ENCODE measurements at regions not wholly inside any gene's neighbourhood (a gene's known extent, or its start where the extent isn't known, plus 50 kb on each side); places are given as distances from the start of the nearest gene placed in this dataset.
A peak's percentile ranks its signal among the peaks of the same experiment; 100 is the strongest.
"Not testable (repeated sequence)": the region's sequence is repeated elsewhere in the genome, so short reads cannot be mapped to it uniquely, and the experiment has no call there.

DNA sequence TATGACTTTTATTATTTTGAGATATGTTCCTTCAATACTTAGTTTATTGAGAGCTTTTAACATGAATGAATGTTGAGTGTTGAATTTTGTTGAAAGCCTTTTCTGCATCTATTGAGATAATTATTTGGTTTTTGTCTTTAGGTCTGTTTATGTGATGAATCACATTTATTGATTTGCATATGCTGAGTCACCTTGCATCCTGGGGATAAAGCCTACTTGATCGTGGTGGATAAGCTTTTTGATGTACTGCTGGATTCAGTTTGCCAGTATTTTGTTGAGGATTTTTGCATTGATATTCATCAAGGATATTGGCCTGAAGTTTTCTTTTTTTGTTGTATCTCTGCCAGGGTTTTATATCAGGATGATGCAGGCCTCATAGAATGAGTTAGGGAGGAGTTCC is 106.5 kb upstream of the DAZL start:
- DNase-seq = not testable (repeated sequence)

DNA sequence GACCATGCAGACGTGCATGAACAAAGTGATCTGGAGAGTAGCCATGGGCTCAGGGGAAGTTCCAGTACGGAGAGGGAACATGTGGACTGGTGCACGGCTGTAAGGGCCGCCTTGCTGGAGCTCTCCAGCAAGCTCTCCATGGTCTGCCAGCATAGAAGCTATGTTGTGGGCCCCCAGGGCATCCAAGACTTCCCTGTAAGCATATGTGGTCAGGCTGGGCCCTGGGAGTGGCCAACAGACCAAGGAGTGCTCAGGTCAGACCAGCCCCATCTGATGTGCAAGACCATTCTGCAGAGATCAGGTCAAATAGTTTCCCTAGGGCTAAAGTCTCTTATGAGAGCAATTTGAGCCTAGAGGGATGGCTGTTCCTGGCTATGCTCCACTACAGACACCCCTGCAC is 110.1 kb upstream of the DAZL start:
- no peak for DNase-seq

DNA sequence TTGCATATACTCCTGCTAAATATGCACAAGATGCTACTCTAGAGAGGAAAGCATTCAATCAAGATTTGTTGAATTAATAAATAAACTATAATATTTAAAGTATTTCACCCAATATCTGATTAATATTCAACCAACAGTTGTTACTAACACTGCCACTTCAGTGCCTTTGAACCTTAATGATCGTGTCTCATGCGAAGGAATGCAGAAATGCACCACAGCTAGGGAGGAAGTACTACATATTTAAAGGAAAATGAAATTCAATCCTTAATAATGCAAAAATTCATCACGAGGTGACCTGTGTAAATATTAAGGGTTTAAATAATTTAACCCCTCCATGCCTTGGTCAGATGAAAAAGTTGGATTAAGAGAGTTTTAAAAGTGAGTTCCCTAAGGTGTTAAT is 114.2 kb upstream of the DAZL start:
- DNase-seq = no peak

- no peak for DNase-seq
Measured at GRCh38 chr3:16720367-16720940, 115.2 kb upstream of the DAZL start.

- no peak for DNase-seq
Measured at GRCh38 chr3:16721494-16721893, 116.3 kb upstream of the DAZL start.

DNA sequence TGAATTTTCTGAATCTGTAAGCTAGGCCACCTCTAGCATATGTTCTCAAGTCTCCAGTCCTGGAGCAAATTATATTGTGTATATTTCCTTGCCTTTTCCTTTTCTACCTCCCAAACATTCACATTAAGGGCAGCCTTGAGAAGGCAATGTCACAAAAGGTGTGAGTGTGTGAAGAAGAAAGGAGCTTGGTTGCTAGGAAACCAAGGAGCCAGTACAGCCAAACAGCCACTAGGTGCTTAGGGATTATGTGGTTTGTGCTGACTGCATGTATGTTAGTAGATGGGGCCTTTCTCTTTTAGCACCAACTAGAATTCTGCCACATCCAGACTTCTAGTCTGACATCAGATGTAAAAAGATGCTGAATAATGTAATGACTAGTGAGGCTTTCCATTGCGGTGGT is 118.8 kb upstream of the DAZL start:
- DNase-seq = no peak

GRCh38 chr3:16724487-16724886 is 119.3 kb upstream of the DAZL start:
- no peak for DNase-seq

DNA sequence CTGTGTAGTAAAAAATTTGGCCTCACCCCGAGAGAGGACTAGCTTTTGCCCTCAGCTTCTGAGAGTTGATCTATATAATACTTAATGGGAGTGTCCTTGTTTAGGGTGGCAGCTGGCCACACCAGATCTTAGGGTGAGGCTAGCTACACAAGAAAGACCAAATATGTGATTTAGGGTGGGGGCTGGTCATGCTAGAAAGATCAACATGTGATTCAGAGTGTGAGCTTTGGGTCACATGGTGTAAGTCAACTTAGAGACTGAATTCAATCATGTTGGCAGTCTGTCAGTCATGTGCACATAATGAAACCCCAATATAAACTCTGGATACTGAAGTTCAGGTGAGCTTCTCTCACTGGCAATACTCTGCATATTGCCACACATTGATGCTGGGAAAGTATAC is 120.7 kb upstream of the DAZL start:
- DNase-seq = no peak

- no peak for DNase-seq
Measured at GRCh38 chr3:16728770-16729745, 123.8 kb upstream of the DAZL start.

- DNase-seq = no peak
Measured at GRCh38 chr3:16738451-16738850, 133.2 kb upstream of the DAZL start.

- no peak for DNase-seq
Measured at GRCh38 chr3:16739541-16740105, 134.4 kb upstream of the DAZL start.

DNA sequence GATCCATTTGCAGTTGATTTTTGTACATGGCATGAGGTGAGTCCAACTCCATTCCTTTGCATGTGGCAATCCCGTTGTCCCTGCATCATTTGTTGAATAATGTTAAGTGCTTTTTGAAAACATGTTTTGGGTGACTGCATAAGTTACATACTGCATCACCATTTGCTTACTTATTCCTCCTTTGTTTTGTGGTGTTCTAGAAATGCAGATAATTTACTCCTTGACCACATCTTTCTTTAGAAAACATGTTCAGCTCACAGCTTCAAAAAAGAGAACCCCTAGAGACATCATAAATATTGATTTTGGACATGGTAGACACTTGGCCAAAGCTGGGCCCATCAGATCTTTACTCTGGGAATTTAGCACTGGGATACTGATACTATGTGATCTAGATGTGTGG is 135.3 kb upstream of the DAZL start:
- DNase-seq = no peak

DNA sequence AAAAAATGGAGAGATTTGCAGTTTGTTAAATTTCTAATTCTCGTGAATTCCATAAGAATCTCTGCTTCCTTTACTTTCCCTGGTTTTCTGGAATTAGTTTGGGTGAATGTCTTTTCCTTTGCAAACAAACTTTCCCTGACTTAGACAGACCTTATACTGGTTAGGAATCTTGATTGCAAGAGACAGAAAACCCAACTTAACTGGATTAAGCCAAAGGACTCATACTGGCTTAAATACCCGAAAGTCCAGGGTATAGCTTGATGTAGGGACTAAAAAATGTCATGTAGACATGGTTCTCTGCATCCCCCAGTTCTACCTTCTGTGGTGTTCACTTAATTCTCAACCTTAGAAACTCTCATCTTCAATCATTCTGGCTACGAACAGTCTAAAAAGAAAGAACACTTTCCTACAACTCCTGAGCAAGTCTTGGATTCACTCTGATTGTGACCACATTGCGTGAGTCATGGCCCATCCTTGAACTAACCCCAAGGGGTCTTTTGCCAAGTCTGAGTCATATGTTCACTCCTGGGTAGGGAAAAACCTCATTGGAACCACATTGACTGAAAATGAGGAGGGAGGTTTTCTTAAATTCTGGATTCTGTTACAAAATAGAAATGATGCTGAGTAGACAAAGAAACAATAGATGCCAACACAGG is 136.0 kb upstream of the DAZL start:
- peak; percentile 26 for DNase-seq

GRCh38 chr3:16741890-16742289 is 136.7 kb upstream of the DAZL start:
- peak; percentile 55 for DNase-seq

DNA sequence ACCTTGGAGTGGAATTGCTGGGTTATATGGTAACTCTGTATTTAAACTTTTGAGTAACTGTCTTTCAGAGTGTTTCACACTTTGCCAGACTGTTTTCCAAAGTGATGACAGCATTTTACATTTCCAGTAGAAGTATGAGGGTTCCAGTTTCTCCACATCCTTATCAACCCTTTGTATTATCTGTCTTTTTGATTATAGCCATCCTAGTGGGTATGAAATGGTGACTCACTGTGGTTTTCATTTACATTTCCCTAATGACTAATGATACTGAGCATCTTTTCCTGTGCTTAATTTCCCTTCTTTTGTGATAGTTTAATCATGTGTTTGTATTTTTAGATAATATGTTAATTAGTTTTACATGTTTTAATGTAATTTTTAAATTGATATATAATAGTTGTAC is 138.1 kb upstream of the DAZL start:
- no peak for DNase-seq

DNA sequence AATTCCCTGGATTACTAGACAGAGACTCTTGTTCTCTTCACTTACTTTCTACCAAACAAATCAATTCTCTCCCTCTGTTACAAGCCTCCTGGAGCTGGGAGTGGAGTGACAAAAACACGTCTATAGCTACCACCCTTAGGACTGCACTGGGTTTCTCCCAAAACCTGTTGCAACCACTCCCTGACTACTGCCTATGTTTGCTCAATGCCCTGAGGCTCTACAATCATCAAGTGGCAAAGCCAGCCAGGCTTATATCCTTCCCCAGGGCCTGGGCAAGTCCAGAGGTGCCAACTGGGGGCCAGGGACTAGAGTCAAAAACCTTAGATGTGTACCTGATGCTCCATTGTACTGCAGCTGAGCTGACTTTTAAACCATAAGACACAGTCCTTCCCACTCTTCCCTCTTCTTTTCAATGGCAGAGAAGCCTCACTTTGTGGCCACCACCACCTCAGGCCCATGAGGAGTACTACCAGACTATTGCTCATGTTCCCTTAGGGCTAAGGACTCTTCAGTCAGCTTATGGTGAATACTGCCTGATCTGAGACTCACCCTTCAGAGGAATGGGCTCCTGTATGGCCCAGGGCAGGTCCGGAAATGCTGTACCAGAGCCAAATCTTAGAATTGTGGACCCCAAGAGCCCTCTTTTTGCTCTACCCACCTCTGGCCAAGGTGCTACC is 125.4 kb upstream of the PLCL2 start:
- DNase-seq = no peak

DNA sequence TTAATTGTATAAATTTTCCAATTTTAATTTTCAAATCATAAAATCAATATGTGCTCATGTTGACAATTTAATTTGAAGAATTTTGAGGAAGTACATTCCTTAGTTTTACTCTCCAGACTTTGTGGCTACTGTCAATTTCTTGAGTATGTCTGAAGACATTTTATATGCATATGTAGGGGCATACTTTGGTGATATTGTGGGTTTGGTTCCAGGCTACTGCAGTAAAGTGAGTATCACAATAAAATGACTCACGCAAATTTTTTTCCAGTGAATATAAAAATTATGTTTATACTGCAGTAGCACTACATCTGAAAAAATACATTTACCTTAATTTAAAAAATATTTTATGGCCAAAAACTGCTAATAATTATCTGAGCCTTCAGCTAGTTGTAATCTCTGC is 123.2 kb upstream of the PLCL2 start:
- no peak for DNase-seq

DNA sequence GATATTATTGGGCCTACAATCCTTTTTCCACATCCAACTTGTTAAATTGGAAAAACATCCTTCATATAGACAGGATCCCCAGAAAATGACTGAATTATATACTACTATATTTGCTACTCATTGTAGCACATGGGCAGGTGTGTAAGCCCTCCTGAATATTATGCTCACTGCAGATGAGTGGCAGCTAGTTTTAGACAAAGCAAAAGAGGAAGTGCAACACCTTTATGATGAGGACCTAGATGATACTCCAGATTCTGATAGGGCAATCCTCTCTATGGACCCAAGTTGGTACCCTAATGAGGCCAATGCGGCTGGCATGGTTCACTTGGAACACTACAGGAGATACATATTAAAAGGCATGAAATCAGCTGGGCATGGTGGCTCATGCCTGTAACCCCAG is 119.1 kb upstream of the PLCL2 start:
- DNase-seq = no peak

- no peak for DNase-seq
Measured at GRCh38 chr3:16767006-16767405, 117.7 kb upstream of the PLCL2 start.

DNA sequence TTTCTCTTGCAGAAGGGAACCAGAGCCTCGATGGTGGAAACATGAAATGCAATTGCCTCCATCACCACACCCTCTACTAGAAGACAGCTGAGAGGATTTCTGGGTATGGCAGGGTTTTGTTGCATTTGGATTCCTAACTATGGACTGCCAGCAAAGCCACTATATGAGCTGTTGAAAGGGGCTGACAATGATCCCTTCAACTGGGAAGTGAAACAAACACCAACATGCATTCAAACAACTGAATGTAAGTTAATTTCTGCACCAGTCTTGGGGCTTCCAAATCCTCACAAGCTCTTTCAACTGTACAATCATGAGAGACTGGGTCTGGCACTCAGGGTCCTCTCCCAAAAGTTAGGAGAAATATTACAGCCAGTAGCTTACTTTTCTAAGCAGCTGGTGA is 116.7 kb upstream of the PLCL2 start:
- no peak for DNase-seq

DNA sequence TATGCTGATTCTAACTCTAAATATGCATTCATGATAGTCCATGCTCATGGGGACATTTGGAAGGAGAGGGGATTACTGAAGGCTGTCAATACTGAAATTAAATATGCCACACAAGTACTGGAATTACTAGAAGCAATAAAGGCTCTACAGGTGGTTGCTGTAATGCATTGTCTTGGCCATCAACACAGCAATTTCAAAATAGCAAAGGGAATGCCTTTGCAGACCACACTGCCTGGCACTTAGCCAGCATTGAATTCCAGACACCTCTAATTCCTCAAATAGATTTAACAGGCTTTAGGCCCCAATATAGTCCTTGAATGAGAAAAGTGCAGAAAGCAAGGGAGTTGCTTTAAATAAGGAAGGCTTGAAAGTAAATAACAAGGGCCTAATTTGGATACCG is 115.8 kb upstream of the PLCL2 start:
- no peak for DNase-seq

DNA sequence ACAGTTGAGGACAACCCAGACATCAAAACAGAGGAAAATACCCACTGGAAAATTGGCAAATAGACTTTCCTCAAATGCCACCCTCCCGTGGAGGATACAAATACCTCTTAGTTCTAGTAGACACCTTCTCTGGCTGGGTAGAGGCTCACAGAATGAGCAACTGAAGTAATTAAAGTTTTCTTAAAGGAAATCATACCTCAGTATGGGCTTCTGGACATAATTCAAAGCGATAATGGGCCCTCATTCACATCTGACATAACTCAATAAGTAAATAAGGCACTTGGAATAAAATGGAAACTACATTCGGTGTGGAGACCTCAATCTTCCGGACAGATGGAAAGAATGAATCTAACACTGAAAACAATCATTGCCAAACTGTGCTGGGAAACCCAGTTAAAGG is 115.2 kb upstream of the PLCL2 start:
- no peak for DNase-seq

DNA sequence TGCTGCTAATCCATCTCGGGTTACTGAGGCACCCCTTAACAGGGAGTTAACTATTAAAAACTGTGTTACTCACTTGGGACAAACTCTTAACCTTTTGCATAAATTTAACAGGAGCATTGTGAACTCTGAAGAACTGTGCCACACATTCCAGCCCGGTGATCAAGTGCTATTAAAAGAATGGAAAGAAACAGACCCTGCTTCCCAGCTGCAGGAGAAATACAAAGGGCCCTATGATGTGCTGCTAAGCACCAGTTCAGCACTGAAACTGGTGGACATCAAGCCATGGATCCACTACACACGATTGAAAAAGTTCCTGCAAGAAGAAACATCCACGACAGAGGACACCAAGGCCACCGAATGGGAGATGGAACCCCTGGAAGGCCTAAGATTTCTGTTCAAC is 114.7 kb upstream of the PLCL2 start:
- no peak for DNase-seq
